GM23338 (cell line): ENCODE measurements at regions not wholly inside any gene's neighbourhood (a gene's known extent, or its start where the extent isn't known, plus 50 kb on each side); places are given as distances from the start of the nearest gene placed in this dataset.

Experiments used
- ATAC-seq: fragments of 200-7000 bp; cut with Tn5 transposase; 3 replicates; pipeline ENCODE4 v1.9.1; 2020
- DNase-seq: peaks from one replicate; pipeline ENCODE4 v3.0.0-alpha.2; 2015; ENCODE audit warnings: low spot score
- H2AFZ ChIP-seq: fragments of 200-600 bp; sonication (generic); 2 replicates; pipeline ENCODE4 v1.8.0; 2016; ENCODE audit warnings: antibody characterized with exemption, mild to moderate bottlenecking, moderate library complexity
- H3F3A ChIP-seq: fragments of 200-600 bp; sonication (generic); replicated peaks from 2 replicates; pipeline ENCODE4 v1.8.0; 2017; ENCODE audit warnings: antibody characterized with exemption, mixed run types, low read depth
- H3K27ac ChIP-seq: fragments of 200-600 bp; sonication (generic); 2 replicates; pipeline ENCODE4 v1.6.1; 2016; ENCODE audit warnings: low read depth
- H3K27me3 ChIP-seq: fragments of 200-600 bp; sonication (generic); 2 replicates; pipeline ENCODE4 v1.8.0; 2016; ENCODE audit warnings: mild to moderate bottlenecking, mixed run types, moderate library complexity; ENCODE audit not compliant: insufficient read depth
- H3K36me3 ChIP-seq: fragments of 200-600 bp; sonication (generic); 2 replicates; pipeline ENCODE4 v1.8.0; 2016; ENCODE audit warnings: mild to moderate bottlenecking; ENCODE audit not compliant: insufficient read depth
- H3K4me1 ChIP-seq: fragments of 200-600 bp; sonication (generic); 2 replicates; pipeline ENCODE4 v1.8.0; 2016; ENCODE audit warnings: mild to moderate bottlenecking, moderate library complexity; ENCODE audit not compliant: insufficient read depth
- H3K4me2 ChIP-seq: fragments of 200-600 bp; sonication (generic); 2 replicates; pipeline ENCODE4 v1.7.1; 2017; ENCODE audit warnings: mixed run types
- H3K4me3 ChIP-seq: fragments of 200-600 bp; sonication (generic); 2 replicates; pipeline ENCODE4 v1.6.1; 2016; ENCODE audit warnings: mixed run types
- H3K79me2 ChIP-seq: fragments of 200-600 bp; sonication (generic); replicated peaks from 2 replicates; pipeline ENCODE4 v1.8.0; 2017; ENCODE audit warnings: mild to moderate bottlenecking; ENCODE audit not compliant: insufficient read depth
- H3K9me2 ChIP-seq: fragments of 200-600 bp; sonication (generic); 2 replicates; pipeline ENCODE4 v1.8.0; 2017; ENCODE audit not compliant: insufficient read depth
- H4K20me1 ChIP-seq: fragments of 200-600 bp; sonication (generic); replicated peaks from 2 replicates; pipeline ENCODE4 v1.8.0; 2017; ENCODE audit warnings: mild to moderate bottlenecking; ENCODE audit not compliant: insufficient read depth
- H3K27ac Mint-ChIP-seq: 2 replicates; pipeline ENCODE4 v1.8.0; 2020; ENCODE audit warnings: inconsistent platforms, mild to moderate bottlenecking, moderate library complexity, mixed read lengths
- H3K27me3 Mint-ChIP-seq: 3 replicates; pipeline ENCODE4 v1.8.0; 2022; ENCODE audit warnings: low read depth, mild to moderate bottlenecking, moderate library complexity, mixed read lengths, inconsistent platforms; ENCODE audit not compliant: insufficient read depth, poor library complexity
- H3K36me3 Mint-ChIP-seq: 3 replicates; pipeline ENCODE4 v1.8.0; 2021; ENCODE audit warnings: low read depth, mild to moderate bottlenecking, inconsistent platforms, moderate library complexity, mixed read lengths
- H3K4me1 Mint-ChIP-seq: 3 replicates; pipeline ENCODE4 v1.8.0; 2020; ENCODE audit warnings: mild to moderate bottlenecking, inconsistent platforms, mixed read lengths
- H3K4me3 Mint-ChIP-seq: 3 replicates; pipeline ENCODE4 v1.8.0; 2021; ENCODE audit warnings: moderate library complexity, mild to moderate bottlenecking, inconsistent platforms, mixed read lengths
- H3K9me3 Mint-ChIP-seq: 3 replicates; pipeline ENCODE4 v1.8.0; 2020; ENCODE audit warnings: moderate library complexity, mild to moderate bottlenecking, inconsistent platforms, mixed read lengths
- CREB1 ChIP-seq: fragments of 250-450 bp; sonication (Bioruptor Pico); IDR thresholded peaks from 2 replicates; pipeline ENCODE4 v1.5.0; 2020; ENCODE audit warnings: low read depth, mild to moderate bottlenecking, moderate library complexity
- EZH2 ChIP-seq: fragments of 200-600 bp; sonication (generic); IDR thresholded peaks from one replicate; pipeline ENCODE4 v1.8.0; 2017; ENCODE audit warnings: antibody characterized with exemption, mild to moderate bottlenecking, low read depth; ENCODE audit not compliant: unreplicated experiment
- EZH2phosphoT487 ChIP-seq: fragments of 200-600 bp; sonication (generic); IDR thresholded peaks from one replicate; pipeline ENCODE4 v1.8.1; 2018; ENCODE audit warnings: antibody characterized with exemption; ENCODE audit not compliant: unreplicated experiment
- JUNB ChIP-seq: IDR thresholded peaks from one replicate; pipeline ENCODE4 v1.6.1; 2016; ENCODE audit warnings: antibody characterized with exemption; ENCODE audit not compliant: unreplicated experiment
- NANOG ChIP-seq: IDR thresholded peaks from 2 replicates; pipeline ENCODE4 v1.6.1; 2016; ENCODE audit warnings: antibody characterized with exemption, borderline replicate concordance
- POLR2AphosphoS5 ChIP-seq: IDR thresholded peaks from 2 replicates; pipeline ENCODE4 v1.6.1; 2016; ENCODE audit warnings: antibody characterized with exemption, low read depth
- STAT1 ChIP-seq: IDR thresholded peaks from one replicate; pipeline ENCODE4 v1.6.1; 2016; ENCODE audit warnings: antibody characterized with exemption; ENCODE audit not compliant: unreplicated experiment
- ZNF114 ChIP-seq: fragments of 250-450 bp; sonication (Bioruptor Pico); IDR thresholded peaks from 2 replicates; pipeline ENCODE4 v1.5.0; 2020; ENCODE audit warnings: mild to moderate bottlenecking, moderate library complexity
- ZNF331 ChIP-seq: fragments of 250-450 bp; sonication (Bioruptor Pico); IDR thresholded peaks from 2 replicates; pipeline ENCODE4 v1.5.0; 2020; ENCODE audit warnings: low read depth, mild to moderate bottlenecking, moderate library complexity
- TF ChIP-seq, protein P1 (sequence below): IDR thresholded peaks from 2 replicates; pipeline ENCODE4 v1.6.1; 2016; ENCODE audit warnings: antibody characterized with exemption
- TF ChIP-seq, protein P2 (sequence below): fragments of 250-450 bp; sonication (Bioruptor Pico); IDR thresholded peaks from 2 replicates; pipeline ENCODE4 v1.5.0; 2020; ENCODE audit warnings: mild to moderate bottlenecking, moderate library complexity
- TF ChIP-seq, protein P3 (sequence below): IDR thresholded peaks from one replicate; pipeline ENCODE4 v1.6.1; 2018; ENCODE audit warnings: antibody characterized with exemption; ENCODE audit not compliant: unreplicated experiment
- TF ChIP-seq, protein P4 (sequence below), 2 experiments: fragments of 200-600 bp in 1 of 2; sonication (generic) in 1 of 2; conservative IDR thresholded peaks; 2 replicates each; pipeline versions ENCODE4 v1.5.1 to v1.6.1; 2016 to 2017; ENCODE audit warnings: antibody characterized with exemption in 2 of 2, low read depth in 2 of 2, mild to moderate bottlenecking in 2 of 2, moderate library complexity in 1 of 2

DNA sequence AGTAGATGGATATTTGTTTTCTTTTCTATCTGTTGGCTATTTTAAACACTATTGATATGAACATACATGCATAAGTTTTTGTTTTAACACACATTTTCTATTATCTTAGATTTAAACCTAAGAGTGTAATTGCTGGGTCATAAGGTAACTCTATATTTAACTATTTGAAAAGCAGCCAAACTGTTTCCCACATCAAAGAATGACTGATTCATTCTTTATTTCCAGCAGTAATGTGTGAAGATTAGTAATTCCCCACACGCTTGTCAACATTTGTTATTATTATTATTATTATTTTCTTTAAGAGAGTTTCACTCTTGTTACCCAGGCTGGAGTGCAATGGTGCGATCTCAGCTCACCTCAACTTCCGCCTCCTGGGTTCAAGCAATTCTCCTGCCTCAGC lies 1495.8 kb downstream of the EFNA5 start:
- Mint-ChIP-seq H3K9me3 (peaks cover 34% of the 10 kb centered on the region), H3K36me3 (peaks cover 33% of the 10 kb centered on the region), H3K27me3 (no peaks in the 10 kb centered on the region), H3K4me1 (no peaks in the 10 kb centered on the region), H3K4me3 (no peak overlapping the region), H3K27ac (no peak overlapping the region)
- H3K9me2 ChIP-seq, result no peaks in the 10 kb centered on the region
- no peaks in the 10 kb centered on the region for H3K79me2 ChIP-seq
- no peaks in the 10 kb centered on the region for H3K27me3 ChIP-seq
- H2AFZ ChIP-seq, result no peak overlapping the region
- no peaks in the 10 kb centered on the region for H3F3A ChIP-seq
- no peak for DNase-seq
- H3K27ac ChIP-seq, result no peak overlapping the region
- H3K36me3 ChIP-seq, result no peaks in the 10 kb centered on the region; the same call in 1 of the 2 replicates
- H3K4me3 ChIP-seq, result no peak overlapping the region
- TF ChIP-seq, protein P1, sequence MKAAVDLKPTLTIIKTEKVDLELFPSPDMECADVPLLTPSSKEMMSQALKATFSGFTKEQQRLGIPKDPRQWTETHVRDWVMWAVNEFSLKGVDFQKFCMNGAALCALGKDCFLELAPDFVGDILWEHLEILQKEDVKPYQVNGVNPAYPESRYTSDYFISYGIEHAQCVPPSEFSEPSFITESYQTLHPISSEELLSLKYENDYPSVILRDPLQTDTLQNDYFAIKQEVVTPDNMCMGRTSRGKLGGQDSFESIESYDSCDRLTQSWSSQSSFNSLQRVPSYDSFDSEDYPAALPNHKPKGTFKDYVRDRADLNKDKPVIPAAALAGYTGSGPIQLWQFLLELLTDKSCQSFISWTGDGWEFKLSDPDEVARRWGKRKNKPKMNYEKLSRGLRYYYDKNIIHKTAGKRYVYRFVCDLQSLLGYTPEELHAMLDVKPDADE, result no peak
- no peak for TF ChIP-seq POLR2AphosphoS5
- TF ChIP-seq, protein P2, sequence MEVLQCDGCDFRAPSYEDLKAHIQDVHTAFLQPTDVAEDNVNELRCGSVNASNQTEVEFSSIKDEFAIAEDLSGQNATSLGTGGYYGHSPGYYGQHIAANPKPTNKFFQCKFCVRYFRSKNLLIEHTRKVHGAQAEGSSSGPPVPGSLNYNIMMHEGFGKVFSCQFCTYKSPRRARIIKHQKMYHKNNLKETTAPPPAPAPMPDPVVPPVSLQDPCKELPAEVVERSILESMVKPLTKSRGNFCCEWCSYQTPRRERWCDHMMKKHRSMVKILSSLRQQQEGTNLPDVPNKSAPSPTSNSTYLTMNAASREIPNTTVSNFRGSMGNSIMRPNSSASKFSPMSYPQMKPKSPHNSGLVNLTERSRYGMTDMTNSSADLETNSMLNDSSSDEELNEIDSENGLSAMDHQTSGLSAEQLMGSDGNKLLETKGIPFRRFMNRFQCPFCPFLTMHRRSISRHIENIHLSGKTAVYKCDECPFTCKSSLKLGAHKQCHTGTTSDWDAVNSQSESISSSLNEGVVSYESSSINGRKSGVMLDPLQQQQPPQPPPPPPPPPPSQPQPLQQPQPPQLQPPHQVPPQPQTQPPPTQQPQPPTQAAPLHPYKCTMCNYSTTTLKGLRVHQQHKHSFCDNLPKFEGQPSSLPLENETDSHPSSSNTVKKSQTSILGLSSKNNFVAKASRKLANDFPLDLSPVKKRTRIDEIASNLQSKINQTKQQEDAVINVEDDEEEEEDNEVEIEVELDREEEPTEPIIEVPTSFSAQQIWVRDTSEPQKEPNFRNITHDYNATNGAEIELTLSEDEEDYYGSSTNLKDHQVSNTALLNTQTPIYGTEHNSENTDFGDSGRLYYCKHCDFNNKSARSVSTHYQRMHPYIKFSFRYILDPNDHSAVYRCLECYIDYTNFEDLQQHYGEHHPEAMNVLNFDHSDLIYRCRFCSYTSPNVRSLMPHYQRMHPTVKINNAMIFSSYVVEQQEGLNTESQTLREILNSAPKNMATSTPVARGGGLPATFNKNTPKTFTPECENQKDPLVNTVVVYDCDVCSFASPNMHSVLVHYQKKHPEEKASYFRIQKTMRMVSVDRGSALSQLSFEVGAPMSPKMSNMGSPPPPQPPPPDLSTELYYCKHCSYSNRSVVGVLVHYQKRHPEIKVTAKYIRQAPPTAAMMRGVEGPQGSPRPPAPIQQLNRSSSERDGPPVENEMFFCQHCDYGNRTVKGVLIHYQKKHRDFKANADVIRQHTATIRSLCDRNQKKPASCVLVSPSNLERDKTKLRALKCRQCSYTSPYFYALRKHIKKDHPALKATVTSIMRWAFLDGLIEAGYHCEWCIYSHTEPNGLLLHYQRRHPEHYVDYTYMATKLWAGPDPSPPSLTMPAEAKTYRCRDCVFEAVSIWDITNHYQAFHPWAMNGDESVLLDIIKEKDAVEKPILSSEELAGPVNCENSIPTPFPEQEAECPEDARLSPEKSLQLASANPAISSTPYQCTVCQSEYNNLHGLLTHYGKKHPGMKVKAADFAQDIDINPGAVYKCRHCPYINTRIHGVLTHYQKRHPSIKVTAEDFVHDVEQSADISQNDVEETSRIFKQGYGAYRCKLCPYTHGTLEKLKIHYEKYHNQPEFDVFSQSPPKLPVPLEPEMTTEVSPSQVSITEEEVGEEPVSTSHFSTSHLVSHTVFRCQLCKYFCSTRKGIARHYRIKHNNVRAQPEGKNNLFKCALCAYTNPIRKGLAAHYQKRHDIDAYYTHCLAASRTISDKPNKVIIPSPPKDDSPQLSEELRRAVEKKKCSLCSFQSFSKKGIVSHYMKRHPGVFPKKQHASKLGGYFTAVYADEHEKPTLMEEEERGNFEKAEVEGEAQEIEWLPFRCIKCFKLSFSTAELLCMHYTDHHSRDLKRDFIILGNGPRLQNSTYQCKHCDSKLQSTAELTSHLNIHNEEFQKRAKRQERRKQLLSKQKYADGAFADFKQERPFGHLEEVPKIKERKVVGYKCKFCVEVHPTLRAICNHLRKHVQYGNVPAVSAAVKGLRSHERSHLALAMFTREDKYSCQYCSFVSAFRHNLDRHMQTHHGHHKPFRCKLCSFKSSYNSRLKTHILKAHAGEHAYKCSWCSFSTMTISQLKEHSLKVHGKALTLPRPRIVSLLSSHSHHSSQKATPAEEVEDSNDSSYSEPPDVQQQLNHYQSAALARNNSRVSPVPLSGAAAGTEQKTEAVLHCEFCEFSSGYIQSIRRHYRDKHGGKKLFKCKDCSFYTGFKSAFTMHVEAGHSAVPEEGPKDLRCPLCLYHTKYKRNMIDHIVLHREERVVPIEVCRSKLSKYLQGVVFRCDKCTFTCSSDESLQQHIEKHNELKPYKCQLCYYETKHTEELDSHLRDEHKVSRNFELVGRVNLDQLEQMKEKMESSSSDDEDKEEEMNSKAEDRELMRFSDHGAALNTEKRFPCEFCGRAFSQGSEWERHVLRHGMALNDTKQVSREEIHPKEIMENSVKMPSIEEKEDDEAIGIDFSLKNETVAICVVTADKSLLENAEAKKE (CRISPR knock-in tag), result no peak
- TF ChIP-seq EZH2phosphoT487, result no peak
- no peak for TF ChIP-seq CREB1 (CRISPR knock-in tag)
- no peak for TF ChIP-seq ZNF331 (CRISPR knock-in tag)
- no peak for TF ChIP-seq ZNF114 (CRISPR knock-in tag)
- TF ChIP-seq NANOG, result no peak
- TF ChIP-seq STAT1, result no peak
- TF ChIP-seq, protein P3, sequence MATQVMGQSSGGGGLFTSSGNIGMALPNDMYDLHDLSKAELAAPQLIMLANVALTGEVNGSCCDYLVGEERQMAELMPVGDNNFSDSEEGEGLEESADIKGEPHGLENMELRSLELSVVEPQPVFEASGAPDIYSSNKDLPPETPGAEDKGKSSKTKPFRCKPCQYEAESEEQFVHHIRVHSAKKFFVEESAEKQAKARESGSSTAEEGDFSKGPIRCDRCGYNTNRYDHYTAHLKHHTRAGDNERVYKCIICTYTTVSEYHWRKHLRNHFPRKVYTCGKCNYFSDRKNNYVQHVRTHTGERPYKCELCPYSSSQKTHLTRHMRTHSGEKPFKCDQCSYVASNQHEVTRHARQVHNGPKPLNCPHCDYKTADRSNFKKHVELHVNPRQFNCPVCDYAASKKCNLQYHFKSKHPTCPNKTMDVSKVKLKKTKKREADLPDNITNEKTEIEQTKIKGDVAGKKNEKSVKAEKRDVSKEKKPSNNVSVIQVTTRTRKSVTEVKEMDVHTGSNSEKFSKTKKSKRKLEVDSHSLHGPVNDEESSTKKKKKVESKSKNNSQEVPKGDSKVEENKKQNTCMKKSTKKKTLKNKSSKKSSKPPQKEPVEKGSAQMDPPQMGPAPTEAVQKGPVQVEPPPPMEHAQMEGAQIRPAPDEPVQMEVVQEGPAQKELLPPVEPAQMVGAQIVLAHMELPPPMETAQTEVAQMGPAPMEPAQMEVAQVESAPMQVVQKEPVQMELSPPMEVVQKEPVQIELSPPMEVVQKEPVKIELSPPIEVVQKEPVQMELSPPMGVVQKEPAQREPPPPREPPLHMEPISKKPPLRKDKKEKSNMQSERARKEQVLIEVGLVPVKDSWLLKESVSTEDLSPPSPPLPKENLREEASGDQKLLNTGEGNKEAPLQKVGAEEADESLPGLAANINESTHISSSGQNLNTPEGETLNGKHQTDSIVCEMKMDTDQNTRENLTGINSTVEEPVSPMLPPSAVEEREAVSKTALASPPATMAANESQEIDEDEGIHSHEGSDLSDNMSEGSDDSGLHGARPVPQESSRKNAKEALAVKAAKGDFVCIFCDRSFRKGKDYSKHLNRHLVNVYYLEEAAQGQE, result no peak
- no peak for TF ChIP-seq JUNB
- TF ChIP-seq EZH2, result no peak
- TF ChIP-seq, protein P4, sequence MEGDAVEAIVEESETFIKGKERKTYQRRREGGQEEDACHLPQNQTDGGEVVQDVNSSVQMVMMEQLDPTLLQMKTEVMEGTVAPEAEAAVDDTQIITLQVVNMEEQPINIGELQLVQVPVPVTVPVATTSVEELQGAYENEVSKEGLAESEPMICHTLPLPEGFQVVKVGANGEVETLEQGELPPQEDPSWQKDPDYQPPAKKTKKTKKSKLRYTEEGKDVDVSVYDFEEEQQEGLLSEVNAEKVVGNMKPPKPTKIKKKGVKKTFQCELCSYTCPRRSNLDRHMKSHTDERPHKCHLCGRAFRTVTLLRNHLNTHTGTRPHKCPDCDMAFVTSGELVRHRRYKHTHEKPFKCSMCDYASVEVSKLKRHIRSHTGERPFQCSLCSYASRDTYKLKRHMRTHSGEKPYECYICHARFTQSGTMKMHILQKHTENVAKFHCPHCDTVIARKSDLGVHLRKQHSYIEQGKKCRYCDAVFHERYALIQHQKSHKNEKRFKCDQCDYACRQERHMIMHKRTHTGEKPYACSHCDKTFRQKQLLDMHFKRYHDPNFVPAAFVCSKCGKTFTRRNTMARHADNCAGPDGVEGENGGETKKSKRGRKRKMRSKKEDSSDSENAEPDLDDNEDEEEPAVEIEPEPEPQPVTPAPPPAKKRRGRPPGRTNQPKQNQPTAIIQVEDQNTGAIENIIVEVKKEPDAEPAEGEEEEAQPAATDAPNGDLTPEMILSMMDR (conservative IDR thresholded peaks at IDR 0.05; ENCODE audit: low read depth in 2 of 2), result no peak
- H3K4me2 ChIP-seq, result no peak overlapping the region
- H4K20me1 ChIP-seq, result no peaks in the 10 kb centered on the region
- H3K4me1 ChIP-seq, result no peaks in the 10 kb centered on the region
- ATAC-seq, result no peak
